Heart right ventricle (tissue), 16 donors: ENCODE measurements at regions not wholly inside any gene's neighbourhood (a gene's known extent, or its start where the extent isn't known, plus 50 kb on each side); places are given as distances from the start of the nearest gene placed in this dataset.

Experiments
- ATAC-seq, 8 donors: fragments of 200-7000 bp; cut with Tn5 transposase; one replicate each; pipeline ENCODE4 v1.9.1; 2020; ENCODE audit warnings: mild to moderate bottlenecking in 8 of 8, moderate library complexity in 8 of 8, moderate number of reproducible peaks in 1 of 8
- DNase-seq, 2 donors: peaks; one replicate each; pipeline ENCODE4 v3.0.0-alpha.2; 2020
- H3K27ac ChIP-seq, 10 donors: fragments of 200-600 bp; sonication (generic) in 2 of 10; one replicate each; pipeline versions ENCODE4 v1.5.0 to v1.8.0; 2020 to 2022; ENCODE audit warnings: mild to moderate bottlenecking in 3 of 10
- H3K27me3 ChIP-seq, 7 donors: fragments of 200-600 bp; one replicate each; pipeline ENCODE4 v1.8.0; 2021 to 2022; ENCODE audit warnings: mild to moderate bottlenecking in 2 of 7
- H3K36me3 ChIP-seq, 9 donors: fragments of 200-600 bp; sonication (generic) in 1 of 9; one replicate each; pipeline versions ENCODE4 v1.5.0 to v1.8.0; 2020 to 2022; ENCODE audit warnings: mild to moderate bottlenecking in 2 of 9
- H3K4me1 ChIP-seq, 9 donors: fragments of 200-600 bp; sonication (generic) in 1 of 9; one replicate each; pipeline versions ENCODE4 v1.5.0 to v1.8.0; 2020 to 2022; ENCODE audit warnings: mild to moderate bottlenecking in 4 of 9
- H3K4me3 ChIP-seq, 10 donors: fragments of 200-600 bp; sonication (generic) in 2 of 10; one replicate each; pipeline versions ENCODE4 v1.5.0 to v1.8.0; 2020 to 2022; ENCODE audit warnings: mild to moderate bottlenecking in 7 of 10, moderate library complexity in 2 of 10
- H3K9me3 ChIP-seq, 11 donors: fragments of 200-600 bp in 10 of 11; sonication (generic) in 2 of 11; one replicate each; pipeline versions ENCODE4 v1.5.0 to v1.8.0; 2013 to 2022; ENCODE audit warnings: mild to moderate bottlenecking in 2 of 11, control low read depth in 1 of 11, moderate library complexity in 1 of 11
- WGBS, 2 donors: extraction: QIAGEN DNeasy Blood & Tissue Kit; methylation state at CpG; one replicate each; pipeline ENCODE4 v1.1.7; 2013; ENCODE audit warnings: inconsistent platforms in 1 of 2; 5-methylcytosine and 5-hydroxymethylcytosine counted together
- intact Hi-C, 10 donors: fragments of 100-400 bp; cut with DNase I; formaldehyde crosslinking; loops; one replicate each; pipeline versions ENCODE4 v1.11.1 to v1.14.2; 2022
- TF ChIP-seq, protein P1 (sequence below), 9 donors: fragments of 200-600 bp; sonication (generic) in 2 of 9; IDR thresholded peaks; one replicate each; pipeline versions ENCODE4 v1.5.0 to v1.8.0; 2021 to 2022; ENCODE audit warnings: antibody characterized with exemption in 9 of 9, mild to moderate bottlenecking in 5 of 9, moderate library complexity in 1 of 9
- donor health status: Arrhythmogenic right ventricular cardiomyopathy.
- donor health status: ischemic (EF 13 %, LVEDD 7.1; RV severe dilation, severe dysfunction).
- donor health status: healthy with polysubstance abuse.
- donor health status: DM: no; HTN: yes; CAD: no.
- donor health status: DM: no; HTN: no; CAD: no.
- donor health status: ischemic (EF 25% LVEDD 6.9; RV normal size, moderate dysfunction).
- donor health status: ischemic (EF 25% LVEDD 5.7; RV mildly dilated, moderate dysfunction).
- donor health status: healthy.
- donor health status: DM: yes; HTN: yes; CAD: no.
- donor health status: Ischemic cardiomyopathy.
- donor health status: ischemic (EF 35%, LVEDD 5.7; RV mildly dilated, moderate dysfunction).
- donor health status: nonischemic (EF 11% LVEDD 7.7; RV severe dilation, severe dysfunction).
- donor health status: DM: yes; HTN: yes; CAD: no.
- donor health status: PGD.
- donor health status: ischemic (EF 29% LVEDD 5.4; RV normal size, mild dysfunction).
- donor health status: nonischemic (EF 23%, LVEDD 6.1; RV moderate dilation, normal function).

DNA sequence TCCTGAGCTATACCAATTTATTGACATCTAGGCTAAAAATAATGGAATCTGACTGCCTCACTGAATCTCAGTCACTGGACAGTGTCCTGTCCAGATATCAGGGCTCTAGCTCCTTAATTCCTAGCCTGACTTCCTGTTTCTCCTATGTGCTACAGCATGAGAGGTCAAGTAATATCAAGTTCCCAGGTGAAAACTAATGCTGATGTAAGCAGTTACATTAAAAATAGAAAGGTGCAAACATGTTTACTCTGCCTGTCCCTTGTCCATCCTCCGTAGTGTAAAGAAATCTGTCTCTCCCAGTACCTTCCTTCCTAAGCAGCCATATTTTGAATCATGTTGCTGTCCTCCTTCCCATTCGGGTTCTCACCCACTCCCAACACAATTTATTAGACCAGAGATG, 145.9 kb upstream of the GHR start:
- Histone ChIP-seq H3K4me1 (no peaks in the 10 kb centered on the region), H3K27ac (no peak overlapping the region), H3K36me3 (no peaks in the 10 kb centered on the region), H3K9me3 (no peaks in the 10 kb centered on the region), H3K4me3 (no peak overlapping the region), H3K27me3 (no peaks in the 10 kb centered on the region)
- ATAC-seq (no peak), DNase-seq (no peak)
- TF ChIP-seq, protein P1, sequence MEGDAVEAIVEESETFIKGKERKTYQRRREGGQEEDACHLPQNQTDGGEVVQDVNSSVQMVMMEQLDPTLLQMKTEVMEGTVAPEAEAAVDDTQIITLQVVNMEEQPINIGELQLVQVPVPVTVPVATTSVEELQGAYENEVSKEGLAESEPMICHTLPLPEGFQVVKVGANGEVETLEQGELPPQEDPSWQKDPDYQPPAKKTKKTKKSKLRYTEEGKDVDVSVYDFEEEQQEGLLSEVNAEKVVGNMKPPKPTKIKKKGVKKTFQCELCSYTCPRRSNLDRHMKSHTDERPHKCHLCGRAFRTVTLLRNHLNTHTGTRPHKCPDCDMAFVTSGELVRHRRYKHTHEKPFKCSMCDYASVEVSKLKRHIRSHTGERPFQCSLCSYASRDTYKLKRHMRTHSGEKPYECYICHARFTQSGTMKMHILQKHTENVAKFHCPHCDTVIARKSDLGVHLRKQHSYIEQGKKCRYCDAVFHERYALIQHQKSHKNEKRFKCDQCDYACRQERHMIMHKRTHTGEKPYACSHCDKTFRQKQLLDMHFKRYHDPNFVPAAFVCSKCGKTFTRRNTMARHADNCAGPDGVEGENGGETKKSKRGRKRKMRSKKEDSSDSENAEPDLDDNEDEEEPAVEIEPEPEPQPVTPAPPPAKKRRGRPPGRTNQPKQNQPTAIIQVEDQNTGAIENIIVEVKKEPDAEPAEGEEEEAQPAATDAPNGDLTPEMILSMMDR (IDR thresholded peaks at IDR 0.05): no peak
- intact Hi-C loops: no loop called here
- 59 to 60% methylated on average over 2 of the region's 2 CpGs for WGBS, 2 donors

DNA sequence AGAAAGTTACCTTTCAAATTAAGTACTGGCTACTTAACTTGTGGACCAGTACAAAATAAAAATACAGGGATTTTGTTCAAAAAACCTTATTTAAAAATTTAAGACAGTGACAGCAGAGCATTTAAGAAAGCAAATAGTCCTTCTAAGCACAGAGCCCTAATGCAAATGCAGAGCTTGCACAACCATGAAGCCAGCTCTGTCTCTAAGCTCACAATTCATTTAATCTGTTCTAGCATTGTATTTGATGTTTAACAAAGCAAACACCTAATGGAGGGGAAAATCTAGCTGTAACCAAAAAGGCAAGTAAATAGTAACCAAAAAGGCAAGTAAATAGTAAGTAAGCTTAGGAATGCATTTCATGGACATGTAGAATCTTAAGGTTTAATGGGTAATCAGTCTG, 138.7 kb upstream of the GHR start:
- ATAC-seq (no peak), DNase-seq (no peak)
- Histone ChIP-seq H3K27me3 (no peaks in the 10 kb centered on the region), H3K9me3 (no peaks in the 10 kb centered on the region), H3K4me3 (no peak overlapping the region), H3K4me1 (no peaks in the 10 kb centered on the region), H3K36me3 (no peaks in the 10 kb centered on the region), H3K27ac (no peak overlapping the region)
- intact Hi-C loops: no loop called here
- TF ChIP-seq, protein P1 (IDR thresholded peaks at IDR 0.05): no peak

DNA sequence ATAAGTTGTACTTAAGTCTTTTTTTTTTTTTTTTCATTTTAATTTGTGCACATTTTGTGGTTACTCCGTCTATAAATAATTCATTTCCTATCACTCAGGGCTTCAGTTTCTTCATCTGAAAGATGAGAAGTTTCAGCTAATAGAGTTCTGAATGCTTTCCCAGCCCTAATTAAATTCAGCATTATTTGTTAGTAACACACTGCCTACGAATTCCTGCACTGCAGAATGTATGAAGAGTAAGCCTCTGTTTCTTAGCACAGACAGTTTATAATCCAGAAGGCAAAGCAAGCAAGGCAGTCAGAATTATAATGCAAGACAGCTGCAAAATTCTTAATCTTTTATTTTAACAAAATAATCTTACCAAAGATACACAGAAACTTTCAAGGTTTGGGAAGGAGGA, 138.0 kb upstream of the GHR start:
- ATAC-seq (no peak), DNase-seq (no peak)
- Histone ChIP-seq H3K4me3 (no peak overlapping the region), H3K27ac (no peak overlapping the region), H3K9me3 (no peaks in the 10 kb centered on the region), H3K27me3 (no peaks in the 10 kb centered on the region), H3K36me3 (no peaks in the 10 kb centered on the region), H3K4me1 (no peaks in the 10 kb centered on the region)
- 60 to 72% methylated on average over 2 of the region's 2 CpGs for WGBS, 2 donors
- intact Hi-C loops: no loop called here
- TF ChIP-seq, protein P1 (IDR thresholded peaks at IDR 0.05): no peak

DNA sequence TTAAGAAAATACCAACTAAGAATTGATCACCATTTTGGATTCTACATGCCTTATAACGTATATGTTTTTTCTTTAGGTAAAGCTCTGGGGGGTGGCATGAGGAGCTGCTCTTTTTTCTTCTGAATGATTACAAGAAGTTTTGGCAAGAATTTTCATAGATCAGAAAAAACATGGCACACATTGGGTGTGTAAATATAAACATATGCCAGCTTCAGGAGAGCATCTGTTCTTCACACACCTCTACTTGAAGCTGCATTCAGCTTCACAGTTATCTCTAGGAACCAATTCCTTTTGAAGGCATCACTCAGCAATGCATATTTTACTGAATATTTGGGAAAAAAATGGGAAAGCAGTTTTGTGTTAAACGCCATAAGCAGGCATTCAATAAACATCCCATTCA, 122.7 kb upstream of the GHR start:
- peaks cover 0 to 13% (median 0%) of the 10 kb centered on the region in 11 donors for H3K9me3 ChIP-seq
- DNase-seq (no peak), ATAC-seq (no peak)
- intact Hi-C loops: no loop called here
- 92% methylated on average over 2 of the region's 2 CpGs for WGBS, 2 donors
- H3K4me3 ChIP-seq: no peak overlapping the region
- TF ChIP-seq, protein P1 (IDR thresholded peaks at IDR 0.05): no peak
- H3K36me3 ChIP-seq: no peaks in the 10 kb centered on the region
- no peaks in the 10 kb centered on the region for H3K4me1 ChIP-seq
- H3K27me3 ChIP-seq: no peaks in the 10 kb centered on the region
- no peak overlapping the region for H3K27ac ChIP-seq

DNA sequence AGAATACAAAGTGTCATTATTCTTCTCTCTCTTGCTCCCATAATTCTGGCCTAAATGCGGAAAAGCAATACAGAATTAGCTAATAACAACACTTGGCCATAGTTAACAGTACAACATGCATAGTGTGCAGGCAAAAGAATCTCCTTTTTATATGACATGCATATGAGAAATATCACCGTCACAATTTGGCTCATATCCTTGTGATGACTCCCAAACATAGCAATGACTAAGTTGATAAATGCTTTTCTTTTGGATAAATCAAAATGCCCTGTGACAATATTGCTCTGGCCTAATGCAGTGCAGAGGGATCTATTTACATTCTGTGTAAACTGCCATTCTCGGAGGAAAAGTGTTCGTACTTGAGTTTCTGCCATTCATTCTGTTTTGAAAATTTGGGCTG, 121.9 kb upstream of the GHR start:
- Histone ChIP-seq H3K9me3 (peaks cover 0 to 13% (median 0%) of the 10 kb centered on the region in 11 donors), H3K4me3 (no peak overlapping the region), H3K4me1 (no peaks in the 10 kb centered on the region), H3K27me3 (no peaks in the 10 kb centered on the region), H3K36me3 (no peaks in the 10 kb centered on the region), H3K27ac (no peak overlapping the region)
- WGBS, 2 donors: 79 to 80% methylated on average over 4 of the region's 4 CpGs
- intact Hi-C loops: no loop called here
- ATAC-seq (no peak), DNase-seq (no peak)
- TF ChIP-seq, protein P1 (IDR thresholded peaks at IDR 0.05): no peak
